IMR-90 (cell line): ENCODE measurements at regions not wholly inside any gene's neighbourhood (a gene's known extent, or its start where the extent isn't known, plus 50 kb on each side); places are given as distances from the start of the nearest gene placed in this dataset.
"Not testable (repeated sequence)": the region's sequence is repeated elsewhere in the genome, so short reads cannot be mapped to it uniquely, and the experiment has no call there.

ENCODE experiments used
- ATAC-seq: fragments of 200-7000 bp; cut with Tn5 transposase; 2 replicates; pipeline ENCODE4 v1.9.1; 2020; ENCODE audit warnings: low read depth, mild to moderate bottlenecking, moderate library complexity
- BruUV-seq: library from RNA; stranded (reverse); fragments of 400-500 nt; replicated peaks from 2 replicates; lab custom pipeline; 2021; lab: Mats Ljungman, UMichigan
- CTCF ChIA-PET: fragments of 300-600 bp; formaldehyde crosslinking; extraction: SDS; loops from one replicate; lab custom pipeline; 2021; ENCODE audit warnings: antibody characterized with exemption; lab: Yijun Ruan, JAX
- POLR2A ChIA-PET: fragments of 300-600 bp; sonication (Branson Sonifier 250); formaldehyde crosslinking; loops from one replicate; lab custom pipeline; 2022; ENCODE audit warnings: antibody characterized with exemption; ENCODE audit not compliant: unreplicated experiment; lab: Charles Lee
- DNase-seq: peaks from one replicate; pipeline ENCODE4 v3.0.0; 2013
- H2AFZ ChIP-seq: replicated peaks from 2 replicates; pipeline ENCODE3; 2013; ENCODE audit warnings: low read length, mild to moderate bottlenecking; ENCODE audit not compliant: poor library complexity
- H2AK5ac ChIP-seq: 2 replicates; pipeline ENCODE4 v1.6.1; 2013; ENCODE audit warnings: low read depth, low read length, inconsistent platforms
- H2AK9ac ChIP-seq: replicated peaks from 2 replicates; pipeline ENCODE3; 2013; ENCODE audit warnings: mild to moderate bottlenecking, low read depth, low read length, moderate library complexity; ENCODE audit not compliant: poor library complexity
- H2BK120ac ChIP-seq: 2 replicates; pipeline ENCODE4 v1.6.1; 2013; ENCODE audit warnings: low read depth, low read length, inconsistent platforms
- H2BK15ac ChIP-seq: 3 replicates; pipeline ENCODE4 v1.6.1; 2013; ENCODE audit warnings: low read depth, low read length, inconsistent platforms
- H2BK20ac ChIP-seq: 2 replicates; pipeline ENCODE4 v1.6.1; 2013; ENCODE audit warnings: low read depth, mild to moderate bottlenecking, inconsistent platforms, low read length, moderate library complexity
- H2BK5ac ChIP-seq: 2 replicates; pipeline ENCODE4 v1.6.1; 2013; ENCODE audit warnings: mild to moderate bottlenecking, low read depth, low read length, inconsistent platforms; ENCODE audit not compliant: poor library complexity, severe bottlenecking
- H3K14ac ChIP-seq: replicated peaks from 2 replicates; pipeline ENCODE4 v1.6.1; 2013; ENCODE audit warnings: low read depth, low read length, inconsistent platforms
- H3K18ac ChIP-seq: 2 replicates; pipeline ENCODE4 v1.6.1; 2013; ENCODE audit warnings: low read depth, low read length, control low read depth
- H3K23ac ChIP-seq: 2 replicates; pipeline ENCODE4 v1.6.1; 2013; ENCODE audit warnings: low read depth, low read length, inconsistent platforms
- H3K27ac ChIP-seq: 2 replicates; pipeline ENCODE4 v1.5.1; 2013; ENCODE audit warnings: mild to moderate bottlenecking, control low read depth, low read length; ENCODE audit not compliant: insufficient read depth
- H3K27me3 ChIP-seq: 2 replicates; pipeline ENCODE4 v1.6.1; 2013; ENCODE audit warnings: low read length; ENCODE audit not compliant: control insufficient read depth, insufficient read depth
- H3K36me3 ChIP-seq: 2 replicates; pipeline ENCODE4 v1.6.1; 2013; ENCODE audit warnings: low read length, mixed read lengths; ENCODE audit not compliant: control insufficient read depth, insufficient read depth
- H3K4ac ChIP-seq: 2 replicates; pipeline ENCODE4 v1.6.1; 2013; ENCODE audit warnings: low read depth, low read length, inconsistent platforms
- H3K4me1 ChIP-seq: 2 replicates; pipeline ENCODE4 v1.6.1; 2013; ENCODE audit warnings: low read length, mixed read lengths; ENCODE audit not compliant: control insufficient read depth, insufficient read depth
- H3K4me2 ChIP-seq: 2 replicates; pipeline ENCODE4 v1.6.1; 2013; ENCODE audit warnings: low read depth, mild to moderate bottlenecking, control low read depth, low read length, moderate library complexity
- H3K4me3 ChIP-seq: 2 replicates; pipeline ENCODE4 v1.5.1; 2013; ENCODE audit warnings: low read depth, mild to moderate bottlenecking, control low read depth, low read length, moderate library complexity; ENCODE audit not compliant: insufficient read depth
- H3K56ac ChIP-seq: 2 replicates; pipeline ENCODE4 v1.6.1; 2013; ENCODE audit warnings: low read length, inconsistent platforms; ENCODE audit not compliant: insufficient read depth; ENCODE audit errors: extremely low read depth
- H3K79me1 ChIP-seq, 2 experiments: 2 replicates each; pipeline ENCODE4 v1.6.1; 2013; ENCODE audit warnings: low read length in 2 of 2, inconsistent platforms in 1 of 2, low read depth in 1 of 2
- H3K9ac ChIP-seq: 2 replicates; pipeline ENCODE4 v1.6.1; 2013; ENCODE audit warnings: low read depth, low read length, control low read depth
- H3K9me1 ChIP-seq: 2 replicates; pipeline ENCODE4 v1.6.1; 2013; ENCODE audit warnings: low read length, inconsistent platforms; ENCODE audit not compliant: insufficient read depth
- H3K9me3 ChIP-seq: 2 replicates; pipeline ENCODE4 v1.6.1; 2013; ENCODE audit warnings: low read length; ENCODE audit not compliant: control insufficient read depth, insufficient read depth
- H4K20me1 ChIP-seq: 2 replicates; pipeline ENCODE4 v1.6.1; 2013; ENCODE audit warnings: low read length, inconsistent platforms; ENCODE audit not compliant: insufficient read depth
- H4K5ac ChIP-seq: 2 replicates; pipeline ENCODE4 v1.6.1; 2013; ENCODE audit warnings: mild to moderate bottlenecking, low read depth, low read length, control low read depth
- H4K8ac ChIP-seq, 2 experiments: 2 replicates each; pipeline ENCODE4 v1.6.1; 2013; ENCODE audit warnings: low read depth in 2 of 2, low read length in 2 of 2, control low read depth in 1 of 2, inconsistent platforms in 1 of 2
- H4K91ac ChIP-seq: 2 replicates; pipeline ENCODE4 v1.6.1; 2013; ENCODE audit warnings: low read depth, low read length, inconsistent platforms; ENCODE audit not compliant: insufficient read depth
- CHD1 ChIP-seq: IDR thresholded peaks from 2 replicates; pipeline ENCODE4 v1.6.1; 2012; ENCODE audit warnings: low read depth, low read length, improper control_type of control experiment
- RCOR1 ChIP-seq: IDR thresholded peaks from 2 replicates; pipeline ENCODE4 v1.6.1; 2012; ENCODE audit warnings: mild to moderate bottlenecking, low read length, improper control_type of control experiment; ENCODE audit not compliant: insufficient replicate concordance
- SMC3 ChIP-seq: fragments of 150-350 bp; IDR thresholded peaks from 2 replicates; pipeline ENCODE4 v1.6.1; 2016; ENCODE audit warnings: low read depth, mild to moderate bottlenecking, antibody characterized with exemption, low read length, moderate library complexity
- WGBS, 2 experiments: methylation state at CpG; one replicate each; pipeline versions ENCODE4 v1.1.5 to v1.1.7; 2013; ENCODE audit warnings: missing lambda C conversion rate in 2 of 2; ENCODE audit not compliant: insufficient read length in 1 of 2; ENCODE audit errors: extremely low coverage in 2 of 2; 5-methylcytosine and 5-hydroxymethylcytosine counted together
- dilution Hi-C: fragments of 300-500 bp; cut with HindIII; formaldehyde crosslinking; loops from one replicate; pipeline ENCODE4 v1.14.3; 2018; ENCODE audit warnings: low sequenced_read_pairs; ENCODE audit not compliant: unreplicated experiment
- in situ Hi-C: fragments of 300-500 bp; cut with MboI; formaldehyde crosslinking; loops from 3 replicates; pipeline ENCODE4 v1.14.3; 2019; ENCODE audit warnings: low sequenced_read_pairs, inconsistent platforms, mixed read lengths
- intact Hi-C: fragments of 100-400 bp; cut with micrococcal nuclease; formaldehyde crosslinking; loops from 2 replicates; pipeline ENCODE4 v1.10.0; 2022

DNA sequence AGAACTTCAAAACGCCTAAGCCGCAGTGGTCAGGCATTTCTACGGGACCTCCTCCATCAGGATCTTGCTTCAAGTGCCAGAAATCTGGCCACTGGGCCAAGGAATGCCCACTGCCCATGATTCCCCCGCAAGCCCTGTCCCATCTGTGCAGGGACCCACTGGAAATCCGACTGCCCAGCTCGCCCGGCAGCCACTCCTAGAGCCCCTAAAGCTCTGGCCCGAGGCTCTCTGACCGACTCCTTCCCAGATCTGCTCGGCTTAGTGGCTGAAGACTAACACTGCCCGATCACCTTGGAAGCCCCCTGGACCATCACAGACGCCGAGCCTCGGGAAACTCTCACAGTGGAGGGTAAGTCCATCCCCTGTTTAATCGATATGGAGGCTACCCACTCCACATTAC is 1113.0 kb upstream of the TMEM132C start:
- Histone ChIP-seq H2BK5ac (no peak overlapping the region), H4K20me1 (no peaks in the 10 kb centered on the region), H3K36me3 (no peaks in the 10 kb centered on the region), H3K79me1 (no peaks in the 10 kb centered on the region), H3K27ac (no peak overlapping the region), H4K91ac (no peak overlapping the region), H2BK20ac (no peak overlapping the region), H2AK5ac (no peak overlapping the region), H3K56ac (no peak overlapping the region), H2AK9ac (no peak overlapping the region), H3K23ac (no peak overlapping the region), H3K4me3 (no peak overlapping the region), H3K27me3 (no peaks in the 10 kb centered on the region), H3K14ac (no peak overlapping the region), H3K4me1 (no peaks in the 10 kb centered on the region), H2BK120ac (no peak overlapping the region), H3K9ac (no peak overlapping the region), H3K9me1 (no peaks in the 10 kb centered on the region), H3K4me2 (no peak overlapping the region), H4K8ac (no peak overlapping the region), H3K18ac (no peak overlapping the region), H2BK15ac (no peak overlapping the region), H2AFZ (no peak overlapping the region), H3K4ac (no peak overlapping the region), H3K9me3 (no peaks in the 10 kb centered on the region), H4K5ac (no peak overlapping the region)
- ATAC-seq (no peak), DNase-seq (no peak)
- dilution Hi-C loops (no loop called here), intact Hi-C loops (no loop called here), in situ Hi-C loops (no loop called here)
- WGBS, 2 experiments = 86% methylated on average over 9 of the region's 15 CpGs; no CpG with 5 or more reads in 1 of the 2 experiments
- TF ChIP-seq CHD1 = no peak
- TF ChIP-seq SMC3 = no peak
- no peak for TF ChIP-seq RCOR1
- POLR2A ChIA-PET = no interaction called here
- BruUV-seq = no TSS peak
- CTCF ChIA-PET = interaction anchor here (0.6 kb wide), 1 partner anchor 11 kb away, joined by 3 read pairs; no protein-coding TSS in a partner anchor

DNA sequence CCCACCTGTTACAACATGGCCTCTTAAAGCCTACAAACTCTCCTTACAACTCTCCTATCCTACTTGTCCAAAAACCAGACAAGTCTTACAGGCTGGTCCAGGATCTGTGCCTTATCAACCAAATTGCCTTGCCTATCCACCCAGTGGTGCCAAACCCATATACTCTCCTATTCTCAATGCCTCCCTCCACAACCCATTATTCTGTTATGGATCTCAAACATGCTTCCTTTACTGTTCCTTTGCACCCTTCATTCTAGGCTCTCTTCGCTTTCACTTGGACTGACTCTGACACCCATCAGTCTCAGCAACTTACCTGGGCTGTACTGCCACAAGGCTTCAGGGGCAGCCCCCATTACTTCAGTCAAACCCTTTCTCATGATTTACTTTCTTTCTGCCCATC is 1112.1 kb upstream of the TMEM132C start:
- H2AK9ac ChIP-seq, CTCF ChIA-PET, H4K5ac ChIP-seq, H2AK5ac ChIP-seq, H2BK20ac ChIP-seq, H3K23ac ChIP-seq, H3K36me3 ChIP-seq, in situ Hi-C loops, H3K56ac ChIP-seq, H3K4me2 ChIP-seq, H3K9me3 ChIP-seq, H3K9me1 ChIP-seq, H3K14ac ChIP-seq, DNase-seq, H3K9ac ChIP-seq, BruUV-seq, H3K27ac ChIP-seq, H2BK120ac ChIP-seq, H3K27me3 ChIP-seq, H3K4me3 ChIP-seq, H2BK15ac ChIP-seq, H2BK5ac ChIP-seq, H4K8ac ChIP-seq, H3K18ac ChIP-seq, intact Hi-C loops, H3K4me1 ChIP-seq, POLR2A ChIA-PET, dilution Hi-C loops, H3K4ac ChIP-seq, H4K20me1 ChIP-seq, ATAC-seq, H2AFZ ChIP-seq, H4K91ac ChIP-seq, H3K79me1 ChIP-seq: not testable (repeated sequence)
- WGBS, 2 experiments = 64% methylated on average over 1 of the region's 1 CpG; no CpG with 5 or more reads in 1 of the 2 experiments
